ENCODE measurements at regions not wholly inside any gene's neighbourhood (a gene's known extent, or its start where the extent isn't known, plus 50 kb on each side); places are given as distances from the start of the nearest gene placed in this dataset.

DNA sequence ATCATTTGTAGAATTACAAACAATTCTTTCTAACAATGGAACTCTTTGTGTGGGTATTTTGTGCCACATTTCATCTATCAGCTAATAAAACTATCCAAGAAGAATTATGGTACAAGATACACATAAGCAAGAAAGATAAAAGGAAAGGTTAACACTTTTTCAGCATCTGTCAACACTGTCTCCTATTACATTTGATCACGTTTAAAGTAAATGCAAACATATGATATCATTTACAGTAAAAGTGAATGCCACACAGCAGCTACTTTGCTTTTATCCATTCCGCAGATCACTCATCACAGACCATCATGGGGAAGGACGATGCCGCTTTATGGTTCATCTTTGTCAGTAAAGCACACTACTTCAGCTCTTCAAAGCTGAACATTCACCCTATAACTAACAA, 456.4 kb upstream of the MANEA start:
- Histone ChIP-seq H3K4me1 (ENCODE audit: control insufficient read depth, insufficient read depth, low read length, poor library complexity, severe bottlenecking) (no peaks in the 10 kb centered on the region), H3K9me3 (ENCODE audit: control insufficient read depth in 2 of 2, low read length in 2 of 2) (no peaks in the 10 kb centered on the region), H3K27ac (ENCODE audit: insufficient read depth, low read length, poor library complexity, severe bottlenecking) (no peak overlapping the region), H3K36me3 (ENCODE audit: control insufficient read depth, insufficient read depth, low read length) (no peaks in the 10 kb centered on the region), H3K4me3 (ENCODE audit: low read depth, low read length) (no peak overlapping the region), H3K27me3 (ENCODE audit: control insufficient read depth, insufficient read depth, low read length) (no peaks in the 10 kb centered on the region)
- DNase-seq: no peak
- peaks cover 5% of the 10 kb centered on the region for H3K27me3 Mint-ChIP-seq
- peaks cover 0 to 8% (median 5%) of the 10 kb centered on the region in 7 donors for H3K9me3 Mint-ChIP-seq
- no peaks in the 10 kb centered on the region for H3K36me3 Mint-ChIP-seq
- H3K4me1 Mint-ChIP-seq: no peaks in the 10 kb centered on the region
- no peak overlapping the region for H3K4me3 Mint-ChIP-seq
- ATAC-seq (ENCODE audit: low read depth in 2 of 2): no peak
- no peak overlapping the region for H3K27ac Mint-ChIP-seq

DNA sequence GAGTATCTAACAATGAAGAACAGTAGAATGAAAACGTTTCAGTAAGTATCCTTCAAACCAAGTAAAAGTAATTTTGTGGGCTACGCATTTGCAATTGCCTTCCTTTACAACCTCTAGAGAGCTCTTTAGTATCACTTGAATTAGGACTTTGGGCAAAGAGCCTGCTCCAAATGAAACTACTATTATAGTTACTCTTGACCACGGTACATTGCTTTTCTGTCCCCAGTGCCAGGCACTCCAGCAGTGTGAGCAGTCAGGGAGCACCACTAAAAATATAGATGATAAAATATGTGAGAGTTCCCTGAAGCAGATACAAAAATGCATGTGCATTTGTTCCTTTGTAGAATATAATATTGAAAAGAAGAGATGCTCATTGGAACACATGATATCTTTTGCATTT, 450.1 kb upstream of the MANEA start:
- H3K36me3 ChIP-seq (ENCODE audit: control insufficient read depth, insufficient read depth, low read length): no peaks in the 10 kb centered on the region
- Mint-ChIP-seq H3K9me3 (peaks cover 1 to 9% (median 4%) of the 10 kb centered on the region in 7 donors), H3K27ac (no peak overlapping the region), H3K27me3 (no peaks in the 10 kb centered on the region), H3K4me1 (no peaks in the 10 kb centered on the region), H3K4me3 (no peak overlapping the region), H3K36me3 (no peaks in the 10 kb centered on the region)
- H3K4me3 ChIP-seq (ENCODE audit: low read depth, low read length): no peak overlapping the region
- H3K27ac ChIP-seq (ENCODE audit: insufficient read depth, low read length, poor library complexity, severe bottlenecking): no peak overlapping the region
- ATAC-seq (ENCODE audit: low read depth in 2 of 2) (no peak), DNase-seq (no peak)
- no peaks in the 10 kb centered on the region for H3K9me3 ChIP-seq (ENCODE audit: control insufficient read depth in 2 of 2, low read length in 2 of 2)
- H3K4me1 ChIP-seq (ENCODE audit: control insufficient read depth, insufficient read depth, low read length, poor library complexity, severe bottlenecking): no peaks in the 10 kb centered on the region
- no peaks in the 10 kb centered on the region for H3K27me3 ChIP-seq (ENCODE audit: control insufficient read depth, insufficient read depth, low read length)

DNA sequence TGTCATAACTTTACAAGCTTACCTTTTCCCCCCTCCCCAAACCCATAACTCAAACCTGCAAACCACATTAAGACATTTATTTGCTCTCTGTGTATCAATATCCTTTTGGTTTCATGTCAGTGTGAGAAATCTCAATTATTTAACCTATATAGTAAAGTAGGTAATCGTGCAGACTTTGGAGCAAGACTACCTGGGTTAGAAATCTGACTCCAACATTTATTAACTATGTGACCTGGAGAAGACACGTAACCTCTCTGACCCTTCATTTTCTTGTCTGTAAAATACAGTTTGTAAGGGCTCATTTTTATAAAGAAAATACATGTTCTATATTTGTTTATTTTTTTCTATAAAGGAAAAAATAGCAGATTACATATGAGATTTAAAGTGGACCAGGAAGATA, 448.9 kb upstream of the MANEA start:
- H3K4me1 Mint-ChIP-seq: no peaks in the 10 kb centered on the region

DNA sequence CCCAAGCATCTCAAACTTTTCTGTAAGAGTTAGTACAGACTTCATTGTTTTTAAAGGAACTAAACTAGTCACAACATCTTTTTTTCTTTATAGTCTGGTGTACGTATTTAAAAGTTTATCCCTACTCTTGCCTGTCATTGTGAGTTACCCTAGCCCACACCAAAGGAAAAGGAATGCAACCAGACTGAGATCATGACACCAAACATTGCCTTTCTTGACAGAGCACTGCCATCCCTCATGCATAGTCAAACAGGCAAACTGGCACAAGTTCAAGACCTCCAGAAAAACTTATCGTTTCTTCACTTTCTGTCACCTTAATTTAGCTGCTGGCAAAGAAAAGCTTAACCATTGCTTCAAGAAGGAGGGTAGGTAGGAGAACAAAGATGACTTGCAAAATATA, 448.4 kb upstream of the MANEA start:
- peaks cover 1 to 13% (median 4%) of the 10 kb centered on the region in 7 donors for H3K9me3 Mint-ChIP-seq
- no peak overlapping the region for H3K4me3 Mint-ChIP-seq
- no peaks in the 10 kb centered on the region for H3K4me1 ChIP-seq (ENCODE audit: control insufficient read depth, insufficient read depth, low read length, poor library complexity, severe bottlenecking)
- H3K9me3 ChIP-seq (ENCODE audit: control insufficient read depth in 2 of 2, low read length in 2 of 2): no peaks in the 10 kb centered on the region
- no peak overlapping the region for H3K4me3 ChIP-seq (ENCODE audit: low read depth, low read length)
- ATAC-seq (ENCODE audit: low read depth in 2 of 2) (no peak), DNase-seq (no peak)
- H3K4me1 Mint-ChIP-seq: no peaks in the 10 kb centered on the region
- no peaks in the 10 kb centered on the region for H3K36me3 Mint-ChIP-seq
- H3K27me3 ChIP-seq (ENCODE audit: control insufficient read depth, insufficient read depth, low read length): no peaks in the 10 kb centered on the region
- no peaks in the 10 kb centered on the region for H3K36me3 ChIP-seq (ENCODE audit: control insufficient read depth, insufficient read depth, low read length)
- no peak overlapping the region for H3K27ac Mint-ChIP-seq
- H3K27ac ChIP-seq (ENCODE audit: insufficient read depth, low read length, poor library complexity, severe bottlenecking): no peak overlapping the region
- H3K27me3 Mint-ChIP-seq: no peaks in the 10 kb centered on the region

More for the DNA sequence above, 448.9 kb upstream of the MANEA start:
- Histone ChIP-seq H3K27ac (ENCODE audit: insufficient read depth, low read length, poor library complexity, severe bottlenecking) (no peak overlapping the region), H3K4me1 (ENCODE audit: control insufficient read depth, insufficient read depth, low read length, poor library complexity, severe bottlenecking) (no peaks in the 10 kb centered on the region), H3K4me3 (ENCODE audit: low read depth, low read length) (no peak overlapping the region), H3K36me3 (ENCODE audit: control insufficient read depth, insufficient read depth, low read length) (no peaks in the 10 kb centered on the region), H3K27me3 (ENCODE audit: control insufficient read depth, insufficient read depth, low read length) (no peaks in the 10 kb centered on the region), H3K9me3 (ENCODE audit: control insufficient read depth in 2 of 2, low read length in 2 of 2) (no peaks in the 10 kb centered on the region)
- Mint-ChIP-seq H3K27ac (no peak overlapping the region), H3K27me3 (no peaks in the 10 kb centered on the region), H3K4me3 (no peak overlapping the region), H3K36me3 (no peaks in the 10 kb centered on the region), H3K9me3 (peaks cover 1 to 13% (median 4%) of the 10 kb centered on the region in 7 donors)
- DNase-seq (no peak), ATAC-seq (ENCODE audit: low read depth in 2 of 2) (no peak)

DNA sequence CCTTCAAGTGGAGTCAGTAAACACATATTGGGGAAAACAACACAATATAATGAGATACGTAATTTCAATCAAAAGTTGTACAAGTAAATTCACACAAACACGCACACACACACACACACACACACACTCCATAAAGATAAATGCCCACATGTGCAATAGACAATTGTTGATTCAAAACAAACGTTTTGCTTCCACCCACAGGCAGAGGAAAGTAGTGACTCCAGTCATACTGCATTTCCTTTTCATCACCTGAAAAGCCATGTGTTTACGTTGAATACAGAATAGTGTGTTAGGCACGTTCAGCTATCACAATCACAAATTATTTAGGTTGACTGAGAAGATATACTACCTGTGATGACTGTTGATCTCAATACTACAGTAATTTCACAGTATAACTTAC, 443.8 kb upstream of the MANEA start:
- no peak overlapping the region for H3K27ac ChIP-seq (ENCODE audit: insufficient read depth, low read length, poor library complexity, severe bottlenecking)

DNA sequence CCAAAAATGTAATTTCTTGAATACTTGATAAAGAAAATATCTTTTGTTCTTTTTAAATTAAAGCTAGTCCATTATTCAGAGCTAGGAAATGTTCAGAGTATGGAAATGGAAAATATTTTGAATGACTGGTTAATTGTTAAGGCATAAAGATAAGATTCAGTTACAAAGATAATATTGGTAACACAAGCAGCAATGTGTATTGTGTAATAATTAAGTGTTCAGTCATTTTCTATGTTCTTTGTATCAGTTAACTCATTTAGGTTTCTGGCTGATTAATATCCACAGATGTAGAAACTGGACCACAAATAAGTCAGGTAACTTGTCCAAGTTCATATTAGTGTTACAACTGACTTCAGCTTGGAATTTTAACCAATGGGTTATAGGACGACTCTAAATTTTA, 442.2 kb upstream of the MANEA start:
- DNase-seq (no peak), ATAC-seq (ENCODE audit: low read depth in 2 of 2) (no peak)
- Histone ChIP-seq H3K36me3 (ENCODE audit: control insufficient read depth, insufficient read depth, low read length) (no peaks in the 10 kb centered on the region), H3K27me3 (ENCODE audit: control insufficient read depth, insufficient read depth, low read length) (no peaks in the 10 kb centered on the region), H3K27ac (ENCODE audit: insufficient read depth, low read length, poor library complexity, severe bottlenecking) (no peak overlapping the region), H3K9me3 (ENCODE audit: control insufficient read depth in 2 of 2, low read length in 2 of 2) (no peaks in the 10 kb centered on the region), H3K4me1 (ENCODE audit: control insufficient read depth, insufficient read depth, low read length, poor library complexity, severe bottlenecking) (no peaks in the 10 kb centered on the region), H3K4me3 (ENCODE audit: low read depth, low read length) (no peak overlapping the region)
- H3K4me3 Mint-ChIP-seq: no peak overlapping the region
- no peak overlapping the region for H3K27ac Mint-ChIP-seq
- no peaks in the 10 kb centered on the region for H3K27me3 Mint-ChIP-seq
- H3K4me1 Mint-ChIP-seq: no peaks in the 10 kb centered on the region
- H3K9me3 Mint-ChIP-seq: peaks cover 0 to 5% (median 0%) of the 10 kb centered on the region in 7 donors
- H3K36me3 Mint-ChIP-seq: no peaks in the 10 kb centered on the region

More for the DNA sequence above, 443.8 kb upstream of the MANEA start:
- no peak for ATAC-seq (ENCODE audit: low read depth in 2 of 2)
- no peaks in the 10 kb centered on the region for H3K4me1 Mint-ChIP-seq
- Histone ChIP-seq H3K9me3 (ENCODE audit: control insufficient read depth in 2 of 2, low read length in 2 of 2) (no peaks in the 10 kb centered on the region), H3K27me3 (ENCODE audit: control insufficient read depth, insufficient read depth, low read length) (no peaks in the 10 kb centered on the region), H3K4me1 (ENCODE audit: control insufficient read depth, insufficient read depth, low read length, poor library complexity, severe bottlenecking) (no peaks in the 10 kb centered on the region), H3K36me3 (ENCODE audit: control insufficient read depth, insufficient read depth, low read length) (no peaks in the 10 kb centered on the region), H3K4me3 (ENCODE audit: low read depth, low read length) (no peak overlapping the region)
- H3K27me3 Mint-ChIP-seq: no peaks in the 10 kb centered on the region
- H3K36me3 Mint-ChIP-seq: no peaks in the 10 kb centered on the region
- no peak overlapping the region for H3K4me3 Mint-ChIP-seq
- no peak overlapping the region for H3K27ac Mint-ChIP-seq
- DNase-seq: no peak
- peaks cover 0 to 6% (median 0%) of the 10 kb centered on the region in 7 donors for H3K9me3 Mint-ChIP-seq

DNA sequence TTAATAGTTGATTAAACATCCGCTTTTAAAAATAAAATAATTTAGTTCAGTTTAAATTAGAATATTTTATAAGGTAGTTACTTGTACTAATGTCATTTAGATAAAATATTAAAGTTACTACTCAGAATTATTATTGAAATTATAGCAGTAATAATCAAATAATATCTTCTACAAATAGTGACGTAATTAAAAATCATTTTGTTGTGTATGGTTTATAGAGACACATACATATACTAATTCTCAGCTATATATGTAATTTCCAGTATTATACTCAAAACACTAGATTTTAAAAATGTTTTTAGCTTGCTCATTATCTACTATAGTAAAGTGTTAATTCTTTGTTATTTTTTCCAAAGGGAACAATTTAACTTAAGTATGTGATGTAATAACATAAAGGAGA, 435.2 kb upstream of the MANEA start:
- H3K27ac ChIP-seq (ENCODE audit: insufficient read depth, low read length, poor library complexity, severe bottlenecking): no peak overlapping the region
- no peaks in the 10 kb centered on the region for H3K27me3 Mint-ChIP-seq
- no peak overlapping the region for H3K4me3 Mint-ChIP-seq
- H3K36me3 Mint-ChIP-seq: no peaks in the 10 kb centered on the region
- H3K9me3 Mint-ChIP-seq: peaks cover 0 to 8% (median 0%) of the 10 kb centered on the region in 7 donors
- H3K27me3 ChIP-seq (ENCODE audit: control insufficient read depth, insufficient read depth, low read length): no peaks in the 10 kb centered on the region
- H3K4me1 Mint-ChIP-seq: no peaks in the 10 kb centered on the region
- H3K27ac Mint-ChIP-seq: no peak overlapping the region
- H3K4me3 ChIP-seq (ENCODE audit: low read depth, low read length): no peak overlapping the region
- no peaks in the 10 kb centered on the region for H3K4me1 ChIP-seq (ENCODE audit: control insufficient read depth, insufficient read depth, low read length, poor library complexity, severe bottlenecking)
- DNase-seq (no peak), ATAC-seq (ENCODE audit: low read depth in 2 of 2) (no peak)
- no peaks in the 10 kb centered on the region for H3K9me3 ChIP-seq (ENCODE audit: control insufficient read depth in 2 of 2, low read length in 2 of 2)
- H3K36me3 ChIP-seq (ENCODE audit: control insufficient read depth, insufficient read depth, low read length): no peaks in the 10 kb centered on the region

DNA sequence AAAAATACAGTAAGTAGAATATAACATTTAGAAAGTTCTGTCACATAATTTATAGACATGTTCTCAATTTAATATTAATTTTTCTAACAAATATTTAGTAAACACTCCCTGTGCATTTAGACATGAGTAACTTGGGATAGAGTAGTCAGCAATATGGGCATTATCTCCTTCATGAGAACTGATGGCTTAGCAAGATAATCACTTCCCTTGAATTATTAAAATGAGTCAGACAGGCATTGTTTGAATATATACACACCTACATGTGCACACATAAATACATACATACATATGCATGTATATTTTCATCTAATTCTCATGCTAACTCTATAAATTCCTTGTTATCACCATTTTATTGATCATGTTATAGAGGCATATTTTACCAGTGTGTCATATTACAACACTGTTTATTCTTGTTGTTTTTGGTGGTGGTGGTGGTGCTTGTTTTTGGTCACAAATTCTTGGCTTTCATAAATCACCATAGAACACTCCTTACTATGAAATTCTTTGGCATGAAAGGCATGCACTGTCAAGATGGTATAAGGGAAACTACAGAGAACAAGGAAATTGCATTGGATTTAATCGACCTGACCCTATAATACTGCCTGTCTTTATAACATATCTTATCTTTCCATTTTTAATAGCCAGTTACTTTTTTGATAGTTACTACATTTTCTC, 434.5 kb upstream of the MANEA start:
- DNase-seq (no peak), ATAC-seq (ENCODE audit: low read depth in 2 of 2) (no peak)
- no peaks in the 10 kb centered on the region for H3K9me3 ChIP-seq (ENCODE audit: control insufficient read depth in 2 of 2, low read length in 2 of 2)
- Mint-ChIP-seq H3K4me1 (no peaks in the 10 kb centered on the region), H3K27ac (no peak overlapping the region), H3K27me3 (no peaks in the 10 kb centered on the region), H3K9me3 (peaks cover 0 to 8% (median 0%) of the 10 kb centered on the region in 7 donors), H3K4me3 (no peak overlapping the region), H3K36me3 (no peaks in the 10 kb centered on the region)
- H3K4me3 ChIP-seq (ENCODE audit: low read depth, low read length): no peak overlapping the region
- no peak overlapping the region for H3K27ac ChIP-seq (ENCODE audit: insufficient read depth, low read length, poor library complexity, severe bottlenecking)
- H3K4me1 ChIP-seq (ENCODE audit: control insufficient read depth, insufficient read depth, low read length, poor library complexity, severe bottlenecking): no peaks in the 10 kb centered on the region
- no peaks in the 10 kb centered on the region for H3K27me3 ChIP-seq (ENCODE audit: control insufficient read depth, insufficient read depth, low read length)
- no peaks in the 10 kb centered on the region for H3K36me3 ChIP-seq (ENCODE audit: control insufficient read depth, insufficient read depth, low read length)
